Natural killer cell (primary cell): ENCODE measurements at regions not wholly inside any gene's neighbourhood (a gene's known extent, or its start where the extent isn't known, plus 50 kb on each side); places are given as distances from the start of the nearest gene placed in this dataset.
"Not testable (repeated sequence)": the region's sequence is repeated elsewhere in the genome, so short reads cannot be mapped to it uniquely, and the experiment has no call there.

Experiments used
- ATAC-seq, 3 donors: fragments of 150-1000 bp in 2 of 3; fragments of 200-7000 bp in 1 of 3; cut with Tn5 transposase; 1 replicate in 1 of 3; 2 replicates in 2 of 3; pipeline ENCODE4 v1.10.0; 2021; ENCODE audit warnings: mild to moderate bottlenecking in 2 of 3, moderate library complexity in 2 of 3
- DNase-seq, 2 donors: peaks; one replicate each; pipeline versions ENCODE4 v3.0.0 to v3.0.0-alpha.2; 2013 to 2021; ENCODE audit warnings: mixed read lengths in 1 of 2
- H3K27ac ChIP-seq: one replicate; pipeline ENCODE4 v1.5.1; 2013; ENCODE audit warnings: mild to moderate bottlenecking, low read length
- H3K27me3 ChIP-seq: one replicate; pipeline ENCODE4 v1.6.1; 2013; ENCODE audit warnings: low read length; ENCODE audit not compliant: control insufficient read depth, insufficient read depth
- H3K36me3 ChIP-seq: one replicate; pipeline ENCODE4 v1.6.1; 2013; ENCODE audit warnings: low read length; ENCODE audit not compliant: control insufficient read depth, insufficient read depth
- H3K4me1 ChIP-seq: one replicate; pipeline ENCODE4 v1.6.1; 2013; ENCODE audit warnings: low read length; ENCODE audit not compliant: control insufficient read depth, insufficient read depth
- H3K4me3 ChIP-seq: one replicate; pipeline ENCODE4 v1.5.1; 2013; ENCODE audit warnings: low read length
- H3K9me3 ChIP-seq: one replicate; pipeline ENCODE4 v1.6.1; 2013; ENCODE audit warnings: low read length; ENCODE audit not compliant: control insufficient read depth, insufficient read depth
- H3K27ac Mint-ChIP-seq, 2 donors: one replicate each; pipeline ENCODE4 v1.8.0; 2022; ENCODE audit warnings: mild to moderate bottlenecking in 2 of 2, mixed read lengths in 2 of 2, moderate library complexity in 1 of 2
- H3K27me3 Mint-ChIP-seq, 2 donors: one replicate each; pipeline ENCODE4 v1.8.0; 2022; ENCODE audit warnings: low read depth in 2 of 2, mixed read lengths in 2 of 2
- H3K36me3 Mint-ChIP-seq: one replicate; pipeline ENCODE4 v1.8.0; 2022; ENCODE audit warnings: mixed read lengths
- H3K4me1 Mint-ChIP-seq, 2 donors: one replicate each; pipeline ENCODE4 v1.8.0; 2022; ENCODE audit warnings: mixed read lengths in 2 of 2
- H3K4me3 Mint-ChIP-seq: one replicate; pipeline ENCODE4 v1.8.0; 2022; ENCODE audit warnings: mild to moderate bottlenecking, moderate library complexity, mixed read lengths
- H3K9me3 Mint-ChIP-seq, 2 donors: one replicate each; pipeline ENCODE4 v1.8.0; 2022; ENCODE audit warnings: mixed read lengths in 2 of 2
- CTCF ChIP-seq: fragments of 200-600 bp; IDR thresholded peaks from one replicate; pipeline ENCODE4 v1.8.0; 2022; ENCODE audit warnings: antibody characterized with exemption
- WGBS: methylation state at CpG from one replicate; pipeline ENCODE4 v1.1.7; 2013; ENCODE audit warnings: missing lambda C conversion rate; ENCODE audit not compliant: insufficient coverage; 5-methylcytosine and 5-hydroxymethylcytosine counted together
- intact Hi-C: fragments of 100-400 bp; cut with micrococcal nuclease; formaldehyde crosslinking; loops from one replicate; pipeline ENCODE4 v1.14.2; 2022

GRCh38 chr2:235105821-235106359 is 154.1 kb downstream of the SH3BP4 start:
- intact Hi-C loops: no loop called here
- no peaks in the 10 kb centered on the region for H3K27me3 ChIP-seq
- no peaks in the 10 kb centered on the region for H3K9me3 Mint-ChIP-seq
- H3K27me3 Mint-ChIP-seq: peaks cover 14 to 18% of the 10 kb centered on the region in 2 donors
- DNase-seq: no peak
- H3K27ac Mint-ChIP-seq: no peak overlapping the region
- no peaks in the 10 kb centered on the region for H3K9me3 ChIP-seq
- no peak overlapping the region for H3K4me3 Mint-ChIP-seq
- H3K4me3 ChIP-seq: no peak overlapping the region
- no peak for TF ChIP-seq CTCF
- H3K27ac ChIP-seq: no peak overlapping the region
- WGBS: 88% methylated on average over 19 of the region's 19 CpGs
- no peaks in the 10 kb centered on the region for H3K36me3 Mint-ChIP-seq
- H3K4me1 ChIP-seq: no peaks in the 10 kb centered on the region
- no peaks in the 10 kb centered on the region for H3K4me1 Mint-ChIP-seq
- ATAC-seq: no peak
- H3K36me3 ChIP-seq: no peaks in the 10 kb centered on the region

GRCh38 chr2:235106874-235107639 is 155.2 kb downstream of the SH3BP4 start:
- H3K27ac Mint-ChIP-seq: no peak overlapping the region

DNA sequence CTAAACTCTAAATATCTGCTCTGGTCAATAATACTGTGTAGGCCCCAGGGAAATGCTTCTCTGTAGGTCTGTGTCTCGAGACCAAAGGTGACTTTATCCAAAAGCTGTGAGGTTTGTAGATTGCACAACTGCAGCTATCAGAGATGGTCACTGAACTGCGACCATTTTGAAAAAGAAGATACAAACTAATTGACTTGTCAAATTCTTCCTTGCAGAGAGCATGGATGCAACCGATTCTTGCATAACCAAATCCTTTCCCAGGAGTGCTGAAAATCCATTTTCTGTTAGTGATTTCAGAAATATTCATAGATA is 155.8 kb downstream of the SH3BP4 start:
- WGBS: 81% methylated on average over 2 of the region's 3 CpGs
- Mint-ChIP-seq H3K4me1 (no peaks in the 10 kb centered on the region), H3K4me3 (no peak overlapping the region), H3K9me3 (no peaks in the 10 kb centered on the region), H3K27ac (no peak overlapping the region), H3K27me3 (peaks cover 14 to 28% of the 10 kb centered on the region in 2 donors), H3K36me3 (no peaks in the 10 kb centered on the region)
- intact Hi-C loops: no loop called here
- Histone ChIP-seq H3K36me3 (no peaks in the 10 kb centered on the region), H3K27ac (no peak overlapping the region), H3K4me1 (no peaks in the 10 kb centered on the region), H3K4me3 (no peak overlapping the region), H3K27me3 (no peaks in the 10 kb centered on the region), H3K9me3 (no peaks in the 10 kb centered on the region)
- ATAC-seq: no peak
- no peak for DNase-seq
- no peak for TF ChIP-seq CTCF

More at GRCh38 chr2:235106874-235107639, 155.2 kb downstream of the SH3BP4 start:
- intact Hi-C loops: no loop called here
- no peak overlapping the region for H3K27ac ChIP-seq
- Mint-ChIP-seq H3K9me3 (no peaks in the 10 kb centered on the region), H3K4me1 (no peaks in the 10 kb centered on the region), H3K36me3 (no peaks in the 10 kb centered on the region), H3K4me3 (no peak overlapping the region), H3K27me3 (peaks cover 14 to 25% of the 10 kb centered on the region in 2 donors)
- ATAC-seq (no peak), DNase-seq (peak in 1 of 2 donors; percentile 27)
- no peak overlapping the region for H3K4me3 ChIP-seq
- no peak for TF ChIP-seq CTCF
- no peaks in the 10 kb centered on the region for H3K4me1 ChIP-seq
- H3K36me3 ChIP-seq: no peaks in the 10 kb centered on the region
- no peaks in the 10 kb centered on the region for H3K27me3 ChIP-seq
- 60% methylated on average over 10 of the region's 10 CpGs for WGBS
- H3K9me3 ChIP-seq: no peaks in the 10 kb centered on the region

DNA sequence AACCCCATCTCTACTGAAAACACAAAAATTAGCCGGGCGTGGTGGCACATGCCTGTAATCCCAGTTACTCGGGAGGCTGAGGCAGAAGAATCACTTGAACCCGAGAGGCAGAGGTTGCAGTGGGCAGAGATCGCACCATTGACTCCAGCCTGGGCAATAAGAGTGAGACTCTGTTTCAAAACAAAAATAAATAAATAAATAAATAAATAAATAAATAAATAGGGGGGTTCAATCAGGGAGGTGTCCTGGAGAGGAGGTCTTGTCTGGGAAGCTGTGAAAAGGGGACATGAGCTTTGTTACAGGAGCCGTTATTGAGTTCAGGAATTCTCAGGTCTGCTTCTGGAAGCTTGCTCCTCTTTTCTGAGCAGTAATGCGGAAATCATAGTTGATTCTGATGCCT is 157.7 kb downstream of the SH3BP4 start:
- H3K9me3 Mint-ChIP-seq, H3K27me3 ChIP-seq, H3K27ac ChIP-seq, H3K4me3 ChIP-seq, H3K4me1 Mint-ChIP-seq, DNase-seq, intact Hi-C loops, H3K27ac Mint-ChIP-seq, H3K4me3 Mint-ChIP-seq, ATAC-seq, H3K36me3 ChIP-seq, H3K9me3 ChIP-seq, H3K4me1 ChIP-seq, H3K36me3 Mint-ChIP-seq: not testable (repeated sequence)
- peaks cover 7 to 29% of the 10 kb centered on the region in 2 donors for H3K27me3 Mint-ChIP-seq
- 89% methylated on average over 7 of the region's 7 CpGs for WGBS
